HCT116 (cell line): ENCODE measurements at regions not wholly inside any gene's neighbourhood (a gene's known extent, or its start where the extent isn't known, plus 50 kb on each side); places are given as distances from the start of the nearest gene placed in this dataset.

Experiments used
- CEBPB ChIP-seq: IDR thresholded peaks from 2 replicates; pipeline ENCODE4 v1.6.1; 2012; ENCODE audit warnings: low read depth
- JUND ChIP-seq: IDR thresholded peaks from 2 replicates; pipeline ENCODE4 v1.6.1; 2012
- POLR2A ChIP-seq: IDR thresholded peaks from 2 replicates; pipeline ENCODE4 v1.7.0; 2011; ENCODE audit warnings: borderline replicate concordance; ENCODE audit not compliant: insufficient read depth, insufficient read length; ENCODE audit errors: extremely low read depth
- POLR2AphosphoS5 ChIP-seq: IDR thresholded peaks from 2 replicates; pipeline ENCODE4 v1.6.1; 2011; ENCODE audit warnings: mild to moderate bottlenecking, low read depth, low read length, moderate library complexity
- REST ChIP-seq: IDR thresholded peaks from 2 replicates; pipeline ENCODE4 v1.6.1; 2012; ENCODE audit warnings: low read depth
- SIN3A ChIP-seq: IDR thresholded peaks from 2 replicates; pipeline ENCODE4 v1.6.1; 2012; ENCODE audit warnings: low read depth
- TF ChIP-seq, protein P1 (sequence below), 3 experiments: fragments of 200-600 bp in 1 of 3; sonication (generic) in 1 of 3; IDR thresholded peaks in 2 of 3; conservative IDR thresholded peaks in 1 of 3; 2 replicates each; pipeline ENCODE4 v1.5.1; 2012 to 2017; ENCODE audit warnings: low read depth in 2 of 3, low read length in 2 of 3, antibody characterized with exemption in 1 of 3, borderline replicate concordance in 1 of 3, control low read depth in 1 of 3, mild to moderate bottlenecking in 1 of 3, mixed read lengths in 1 of 3, mixed run types in 1 of 3, moderate library complexity in 1 of 3; ENCODE audit not compliant: insufficient read depth in 1 of 3

DNA sequence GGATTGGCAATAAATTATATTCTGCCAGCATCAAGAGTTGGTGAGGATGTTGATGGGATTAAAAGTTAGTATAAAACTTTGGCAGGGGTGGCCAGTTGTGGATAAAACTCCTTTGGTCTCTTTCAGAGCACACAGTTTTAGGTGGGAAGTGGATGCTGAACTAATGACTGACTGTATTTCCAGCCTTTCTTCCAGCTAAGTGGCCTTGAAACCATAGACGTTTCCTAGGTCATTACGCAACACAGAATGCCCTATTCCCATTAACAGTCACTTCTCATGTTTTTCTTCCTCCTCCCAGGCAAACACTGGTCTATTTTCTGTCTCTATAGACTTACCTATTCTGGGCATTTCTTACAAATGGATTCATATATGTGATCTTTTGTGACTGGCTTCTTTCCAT is 467.4 kb downstream of the NEBL start:
- TF ChIP-seq CEBPB (no peak), REST (no peak), JUND (no peak), POLR2AphosphoS5 (no peak), SIN3A (no peak), POLR2A (no peak)
- TF ChIP-seq, protein P1, sequence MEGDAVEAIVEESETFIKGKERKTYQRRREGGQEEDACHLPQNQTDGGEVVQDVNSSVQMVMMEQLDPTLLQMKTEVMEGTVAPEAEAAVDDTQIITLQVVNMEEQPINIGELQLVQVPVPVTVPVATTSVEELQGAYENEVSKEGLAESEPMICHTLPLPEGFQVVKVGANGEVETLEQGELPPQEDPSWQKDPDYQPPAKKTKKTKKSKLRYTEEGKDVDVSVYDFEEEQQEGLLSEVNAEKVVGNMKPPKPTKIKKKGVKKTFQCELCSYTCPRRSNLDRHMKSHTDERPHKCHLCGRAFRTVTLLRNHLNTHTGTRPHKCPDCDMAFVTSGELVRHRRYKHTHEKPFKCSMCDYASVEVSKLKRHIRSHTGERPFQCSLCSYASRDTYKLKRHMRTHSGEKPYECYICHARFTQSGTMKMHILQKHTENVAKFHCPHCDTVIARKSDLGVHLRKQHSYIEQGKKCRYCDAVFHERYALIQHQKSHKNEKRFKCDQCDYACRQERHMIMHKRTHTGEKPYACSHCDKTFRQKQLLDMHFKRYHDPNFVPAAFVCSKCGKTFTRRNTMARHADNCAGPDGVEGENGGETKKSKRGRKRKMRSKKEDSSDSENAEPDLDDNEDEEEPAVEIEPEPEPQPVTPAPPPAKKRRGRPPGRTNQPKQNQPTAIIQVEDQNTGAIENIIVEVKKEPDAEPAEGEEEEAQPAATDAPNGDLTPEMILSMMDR (IDR thresholded peaks at IDR 0.05 in 2 of 3, conservative IDR thresholded peaks at IDR 0.05 in 1 of 3; ENCODE audit: borderline replicate concordance in 1 of 3, insufficient read depth in 1 of 3, low read depth in 2 of 3, low read length in 2 of 3) = no peak
